ENCODE measurements at regions not wholly inside any gene's neighbourhood (a gene's known extent, or its start where the extent isn't known, plus 50 kb on each side); places are given as distances from the start of the nearest gene placed in this dataset.

GRCh38 chr6:139823808-139824126 is 449.3 kb upstream of the CITED2 start:
- TF ChIP-seq CTCF (IDR thresholded peaks at IDR 0.05) (no peak), POLR2A (IDR thresholded peaks at IDR 0.05) (no peak)
